HG03342 (cell line): ENCODE measurements at regions not wholly inside any gene's neighbourhood (a gene's known extent, or its start where the extent isn't known, plus 50 kb on each side); places are given as distances from the start of the nearest gene placed in this dataset.
"Not testable (repeated sequence)": the region's sequence is repeated elsewhere in the genome, so short reads cannot be mapped to it uniquely, and the experiment has no call there.

ENCODE experiments used
- ATAC-seq: cut with Tn5 transposase; IDR thresholded peaks from one replicate; pipeline ENCODE4 v1.9.1; 2021; ENCODE audit warnings: mild to moderate bottlenecking, moderate library complexity; ENCODE audit not compliant: unreplicated experiment

DNA sequence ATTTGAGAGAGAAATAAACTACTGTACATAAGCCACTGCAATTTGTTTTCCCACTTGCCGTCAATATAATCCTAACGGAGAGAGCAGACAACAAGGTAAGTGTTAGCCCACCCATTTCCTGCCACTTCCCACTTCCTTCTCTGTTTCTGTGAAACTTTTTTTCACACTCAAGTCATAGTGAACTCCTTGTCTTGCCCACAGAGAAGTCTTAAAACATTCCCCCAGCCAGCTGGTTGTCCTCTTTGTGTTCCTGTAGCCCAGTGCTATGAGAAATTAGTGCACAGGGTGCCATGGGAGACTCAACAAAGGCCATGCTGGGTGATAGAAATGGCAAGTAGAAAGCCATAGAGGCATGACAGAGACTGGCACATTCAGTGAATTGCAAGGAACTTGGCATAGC is 208.6 kb downstream of the BLID start:
- no peak for ATAC-seq

DNA sequence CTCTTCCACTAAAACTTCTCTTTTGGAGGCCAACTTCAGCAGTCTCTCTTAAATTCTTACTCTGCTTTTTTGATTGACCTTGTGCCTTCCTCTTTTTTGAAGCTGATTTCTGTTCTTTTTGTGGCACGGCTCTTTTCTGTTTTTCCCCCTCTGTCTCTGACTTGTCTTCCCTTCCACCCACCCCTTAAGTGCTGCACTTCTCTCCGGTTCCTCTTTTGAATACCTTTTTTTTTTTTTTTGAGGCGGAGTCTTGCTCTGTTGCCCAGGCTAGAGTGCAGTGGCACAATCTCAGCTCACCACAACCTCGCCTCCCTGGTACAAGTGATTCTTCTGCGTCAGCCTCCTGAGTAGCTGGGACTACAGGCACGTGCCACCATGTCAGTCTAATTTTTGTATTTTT is 211.9 kb downstream of the BLID start:
- no peak for ATAC-seq

DNA sequence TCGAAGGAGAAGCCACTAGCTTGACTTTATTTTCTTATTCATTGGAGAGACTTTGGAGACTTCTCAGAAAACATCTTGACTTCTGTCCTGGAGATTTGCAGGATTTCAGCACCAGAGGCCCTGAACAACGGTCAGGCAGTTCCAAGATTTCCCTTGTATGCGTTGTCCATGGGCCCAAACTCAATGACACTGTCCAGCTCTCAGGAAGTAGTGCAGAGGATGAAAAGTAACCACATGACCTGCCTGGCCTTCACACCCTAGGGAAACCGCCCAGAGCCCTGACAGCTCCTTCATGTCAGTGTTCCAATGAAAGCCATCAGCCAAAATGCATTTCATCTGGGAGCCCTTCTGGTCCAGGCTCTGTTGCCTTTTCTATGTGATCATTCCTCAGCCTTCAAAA is 214.1 kb downstream of the BLID start:
- ATAC-seq: no peak

DNA sequence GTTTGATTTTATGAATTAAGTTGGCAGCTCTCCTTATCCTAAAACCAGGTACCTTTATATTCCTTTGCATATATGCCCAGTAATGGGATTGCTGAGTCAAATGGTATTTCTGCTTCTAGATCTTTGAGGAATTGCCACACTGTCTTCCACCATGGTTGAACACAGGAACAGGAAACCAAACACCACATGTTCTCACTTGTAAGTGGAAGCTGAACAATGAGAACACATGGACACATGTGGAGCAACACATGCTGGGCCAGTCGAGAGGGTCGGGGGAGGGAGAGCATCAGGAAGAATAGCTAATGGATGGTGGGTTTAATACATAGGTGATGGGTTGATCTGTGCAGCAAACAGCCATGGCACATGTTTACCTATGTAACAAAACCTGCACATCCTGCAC is 214.6 kb downstream of the BLID start:
- not testable (repeated sequence) for ATAC-seq

DNA sequence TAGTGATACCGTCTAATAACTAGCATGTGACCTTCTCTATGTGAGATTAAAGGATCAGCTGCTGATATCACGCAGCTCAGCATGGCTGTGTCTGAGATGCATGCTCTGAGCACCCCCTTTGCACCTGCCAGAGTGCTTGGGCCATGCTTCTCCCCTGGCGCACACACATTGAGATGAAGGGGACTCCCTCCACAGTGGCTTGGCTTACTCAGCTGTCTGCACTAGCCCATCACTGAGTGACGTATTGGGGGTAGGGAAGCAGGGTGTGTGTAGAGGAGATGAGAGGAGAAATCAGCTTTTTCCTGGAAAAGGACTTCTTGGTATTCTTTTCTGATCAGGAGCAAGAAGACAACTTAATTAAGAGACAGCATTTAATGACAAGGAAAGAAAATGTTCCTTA is 216.5 kb downstream of the BLID start:
- ATAC-seq: no peak

DNA sequence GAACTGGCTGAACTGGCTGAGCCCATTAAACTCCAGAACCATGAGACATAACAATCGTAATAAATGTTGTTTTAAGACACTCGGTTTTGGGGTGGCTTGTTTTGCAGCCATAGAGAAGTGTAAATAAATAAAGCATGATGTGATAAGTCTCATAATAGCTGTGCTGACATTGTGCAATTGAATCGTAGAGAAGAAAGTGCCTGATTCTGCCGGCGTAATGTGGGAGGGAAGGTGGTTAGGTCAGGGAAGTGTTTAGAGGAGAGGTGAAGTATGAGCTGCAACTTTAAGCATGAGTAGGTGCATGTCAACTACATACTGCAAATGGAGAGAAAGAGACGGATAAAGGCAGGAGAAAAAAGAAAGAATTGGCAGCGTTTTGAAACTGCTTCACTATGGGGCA is 217.1 kb downstream of the BLID start:
- ATAC-seq: no peak

DNA sequence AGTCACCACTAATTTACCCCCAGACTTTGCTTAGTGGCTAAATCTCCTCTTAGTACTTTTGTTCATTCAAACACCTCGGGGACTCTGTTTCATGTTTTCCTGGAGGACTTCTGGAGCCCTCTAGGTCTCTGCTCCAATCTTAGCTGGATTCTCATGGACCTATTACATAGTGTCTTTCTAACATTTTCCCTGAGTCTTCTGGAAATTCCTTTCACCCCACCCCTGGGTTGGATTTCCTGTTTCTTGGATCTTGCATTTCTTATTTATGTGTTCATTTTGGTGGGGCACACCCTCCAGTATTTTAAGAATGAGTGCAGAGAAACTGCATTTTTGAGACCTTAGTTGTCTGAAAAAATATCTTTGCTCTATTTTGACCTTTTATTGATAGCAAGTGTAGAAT is 220.1 kb downstream of the BLID start:
- no peak for ATAC-seq

DNA sequence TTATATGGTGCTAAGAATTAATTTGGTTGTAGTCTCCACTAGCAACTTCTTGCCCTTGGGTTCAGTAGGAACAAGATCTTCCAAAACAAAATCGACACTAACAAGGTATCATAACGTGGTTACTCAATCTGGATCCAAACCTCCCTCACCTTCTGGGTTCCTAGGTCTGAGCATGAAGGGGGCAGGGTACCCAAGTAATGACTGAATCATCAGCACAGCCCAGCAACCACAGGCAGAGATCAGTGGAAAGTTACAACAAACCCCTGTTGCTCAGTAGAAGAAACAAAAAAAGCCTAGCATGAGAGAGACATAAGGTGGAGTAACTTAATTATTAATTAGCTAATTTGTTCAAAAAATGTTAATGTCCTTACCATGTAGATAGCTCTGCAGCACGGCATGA is 221.4 kb downstream of the BLID start:
- no peak for ATAC-seq

DNA sequence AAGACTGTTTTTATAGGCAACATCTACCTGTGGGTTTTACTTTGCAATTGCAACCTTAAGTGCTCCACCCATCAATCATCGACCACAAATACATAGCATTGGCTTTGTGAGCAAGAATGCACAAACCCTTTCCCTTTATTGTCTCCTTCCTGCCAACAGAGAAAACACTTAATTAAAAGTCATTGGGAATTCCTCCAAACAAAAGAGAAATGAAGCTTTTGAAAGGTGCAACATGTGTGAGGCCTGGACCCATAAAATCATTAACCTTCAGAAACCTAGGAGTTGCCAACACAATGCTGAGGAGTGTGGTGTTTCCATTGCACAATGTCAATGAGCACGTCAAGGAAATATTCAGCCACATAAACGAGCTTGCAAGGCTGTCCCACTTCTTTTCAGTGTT is 223.2 kb downstream of the BLID start:
- no peak for ATAC-seq

DNA sequence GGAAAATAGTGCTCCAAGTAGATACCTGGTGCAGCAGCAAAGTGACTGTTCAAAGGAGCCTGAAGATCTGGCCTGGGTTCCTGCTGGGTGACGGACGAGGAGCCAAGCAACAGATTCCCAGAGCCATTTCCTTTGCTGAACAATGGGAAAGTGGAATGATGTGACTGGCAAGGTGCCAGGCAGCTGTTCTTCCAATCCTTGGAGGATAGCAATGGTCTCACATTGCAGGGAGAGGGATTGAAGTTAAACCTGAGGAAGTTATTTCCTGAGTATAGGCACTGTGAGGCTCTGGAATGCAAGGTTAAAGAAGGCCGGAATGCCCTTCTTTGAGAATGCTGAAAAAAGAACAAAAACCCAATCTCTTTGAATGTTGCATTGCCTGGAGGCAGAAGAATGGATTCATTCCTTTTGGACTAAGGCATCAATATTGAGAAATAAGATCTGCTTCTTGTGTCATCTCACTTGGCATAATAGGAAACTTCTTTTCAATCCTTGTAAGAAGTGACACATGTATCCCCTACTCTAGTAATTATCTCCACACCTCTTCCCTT is 223.8 kb downstream of the BLID start:
- no peak for ATAC-seq

DNA sequence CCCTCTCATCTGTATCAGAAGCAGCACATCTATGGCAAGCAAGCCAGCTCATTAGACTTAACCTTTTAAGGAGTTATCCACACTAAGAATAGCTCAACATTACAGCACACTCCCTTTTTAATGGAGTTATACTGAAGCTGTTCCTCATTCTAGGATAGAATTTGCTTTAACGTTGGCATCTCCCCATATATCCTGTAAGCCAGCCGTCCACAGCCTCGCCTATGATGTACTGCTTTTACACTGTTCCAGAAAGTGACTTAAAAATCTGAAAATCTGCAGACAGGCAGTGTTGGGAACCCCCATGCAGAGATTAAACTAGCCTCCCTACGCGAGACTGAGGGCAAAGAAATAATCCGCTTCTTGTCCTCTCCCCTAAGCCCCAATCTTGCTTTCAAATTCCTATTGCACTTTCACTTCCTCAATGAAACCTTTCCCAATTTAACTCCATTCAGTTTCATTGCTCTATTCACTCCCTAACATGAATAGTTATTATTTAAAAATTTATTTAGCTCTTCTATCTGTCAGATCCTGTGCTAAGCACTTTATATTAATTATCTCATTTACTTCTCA is 225.0 kb downstream of the BLID start:
- ATAC-seq: no peak

DNA sequence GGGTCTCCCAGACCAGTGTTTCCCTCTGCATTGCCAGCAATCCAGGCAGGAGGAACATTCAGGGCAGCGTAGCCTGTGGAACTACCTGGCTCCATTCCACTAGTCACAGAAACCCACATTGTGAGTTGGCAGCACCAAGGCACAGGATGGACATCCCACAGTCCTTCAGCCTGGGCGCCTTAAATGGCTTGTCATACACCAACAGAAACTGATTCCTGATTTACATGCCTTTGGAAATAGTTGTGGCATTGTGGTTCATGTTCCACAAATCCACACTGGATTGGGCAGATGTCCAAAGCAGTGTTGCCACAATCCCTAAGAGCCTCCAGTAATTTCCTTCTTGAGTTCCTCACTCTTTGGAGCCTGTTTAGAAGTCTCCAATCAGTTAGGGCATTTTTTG is 225.6 kb downstream of the BLID start:
- ATAC-seq: no peak

DNA sequence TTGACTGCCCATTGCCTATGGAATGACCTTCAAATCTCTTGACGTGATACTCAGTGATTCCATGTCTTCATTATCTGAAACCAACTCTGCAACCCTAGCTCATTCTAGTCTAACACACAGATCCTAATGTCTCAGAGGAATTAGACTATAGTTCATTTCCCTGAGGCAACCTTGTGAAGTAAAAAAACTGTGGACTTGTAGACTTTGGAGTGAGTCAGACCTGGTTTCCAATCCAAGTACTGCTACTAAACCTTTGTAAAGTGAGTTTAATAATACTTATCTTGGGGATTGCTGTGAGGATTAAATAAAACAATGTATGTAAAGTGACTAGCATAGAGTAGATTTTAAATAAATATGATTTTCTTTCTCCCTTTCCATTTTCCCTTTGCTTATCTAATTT is 226.1 kb downstream of the BLID start:
- ATAC-seq: no peak

DNA sequence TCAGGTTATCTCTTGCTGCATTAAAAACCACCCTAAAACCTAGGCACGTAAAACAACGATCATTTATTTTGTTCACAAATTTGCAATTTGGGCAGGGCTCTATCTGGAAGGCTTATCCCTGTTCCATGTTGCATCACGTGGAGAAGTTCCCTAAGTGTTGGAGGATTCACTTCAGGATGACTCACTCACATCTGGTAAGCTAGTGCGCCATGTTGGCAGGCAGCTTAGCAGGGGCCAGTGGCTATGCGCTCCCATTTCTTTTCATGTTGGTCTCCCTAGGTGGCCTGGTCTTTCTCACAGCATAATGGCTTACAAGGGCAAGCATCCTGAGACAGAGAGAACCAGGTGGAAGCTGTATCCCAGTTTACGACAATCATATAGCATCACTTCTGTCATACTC is 226.8 kb downstream of the BLID start:
- ATAC-seq: no peak

DNA sequence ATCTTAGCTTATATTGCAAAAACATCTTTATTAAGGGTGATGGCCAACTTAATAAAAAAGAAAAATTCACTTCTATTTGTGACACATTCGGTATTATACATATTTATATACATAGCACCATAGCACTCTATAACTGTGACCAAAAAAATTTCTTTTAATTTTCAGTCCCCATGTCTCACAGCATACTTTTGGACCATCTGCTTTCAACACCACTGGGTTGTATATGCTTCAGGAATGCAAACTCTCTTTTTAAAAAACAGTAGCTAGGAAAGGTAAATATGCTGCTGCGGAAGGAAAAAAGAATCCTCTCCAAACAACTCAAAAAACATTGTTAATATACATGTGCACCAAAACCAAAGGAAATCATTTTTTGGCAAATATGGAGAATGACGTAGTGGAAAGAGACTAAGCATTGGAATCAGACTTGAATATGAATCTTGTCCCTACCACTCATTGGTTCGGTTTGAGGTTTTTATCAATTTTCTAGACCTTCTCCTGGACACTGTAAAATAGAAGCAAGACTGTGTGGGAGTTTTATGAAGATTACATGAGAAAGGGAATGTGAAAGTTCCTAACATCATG is 227.9 kb downstream of the BLID start:
- ATAC-seq: no peak

DNA sequence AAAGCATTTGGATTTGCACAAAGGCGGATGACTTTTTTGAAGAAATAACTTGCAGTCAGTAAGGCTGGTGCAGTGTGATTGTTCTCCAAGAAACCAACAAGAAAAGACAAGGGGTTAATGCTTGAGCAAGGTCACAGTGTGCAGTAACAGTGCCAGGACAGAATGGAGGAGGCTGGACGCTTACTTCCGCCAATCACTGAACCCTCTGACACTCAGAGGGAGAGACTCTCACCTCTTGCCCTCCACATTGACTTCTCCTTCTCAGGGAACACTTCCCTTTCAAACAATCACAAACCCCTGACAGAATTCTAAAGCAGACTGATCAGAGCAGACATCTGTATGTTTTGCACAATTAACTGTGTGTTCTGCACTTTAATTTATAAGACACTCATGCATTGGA is 228.4 kb downstream of the BLID start:
- ATAC-seq: no peak

DNA sequence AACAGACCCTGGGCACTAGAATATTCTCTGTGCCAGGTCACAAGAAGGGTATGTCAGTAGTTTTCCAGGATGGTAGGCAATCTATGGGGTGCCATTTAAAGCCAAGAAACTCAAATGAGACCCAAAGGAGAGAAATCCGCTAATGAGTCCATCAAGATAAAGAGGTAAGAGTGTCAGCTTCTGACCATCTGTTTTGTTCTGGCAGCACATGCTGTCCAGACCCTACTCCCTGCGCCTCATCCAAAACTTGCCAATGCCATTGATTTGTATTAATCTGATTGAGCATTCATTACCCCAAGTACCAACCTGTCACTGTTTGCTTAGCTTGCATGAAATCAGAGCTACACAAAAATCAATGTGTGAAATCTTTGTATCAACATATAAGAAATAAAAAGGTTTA is 229.0 kb downstream of the BLID start:
- ATAC-seq: no peak

DNA sequence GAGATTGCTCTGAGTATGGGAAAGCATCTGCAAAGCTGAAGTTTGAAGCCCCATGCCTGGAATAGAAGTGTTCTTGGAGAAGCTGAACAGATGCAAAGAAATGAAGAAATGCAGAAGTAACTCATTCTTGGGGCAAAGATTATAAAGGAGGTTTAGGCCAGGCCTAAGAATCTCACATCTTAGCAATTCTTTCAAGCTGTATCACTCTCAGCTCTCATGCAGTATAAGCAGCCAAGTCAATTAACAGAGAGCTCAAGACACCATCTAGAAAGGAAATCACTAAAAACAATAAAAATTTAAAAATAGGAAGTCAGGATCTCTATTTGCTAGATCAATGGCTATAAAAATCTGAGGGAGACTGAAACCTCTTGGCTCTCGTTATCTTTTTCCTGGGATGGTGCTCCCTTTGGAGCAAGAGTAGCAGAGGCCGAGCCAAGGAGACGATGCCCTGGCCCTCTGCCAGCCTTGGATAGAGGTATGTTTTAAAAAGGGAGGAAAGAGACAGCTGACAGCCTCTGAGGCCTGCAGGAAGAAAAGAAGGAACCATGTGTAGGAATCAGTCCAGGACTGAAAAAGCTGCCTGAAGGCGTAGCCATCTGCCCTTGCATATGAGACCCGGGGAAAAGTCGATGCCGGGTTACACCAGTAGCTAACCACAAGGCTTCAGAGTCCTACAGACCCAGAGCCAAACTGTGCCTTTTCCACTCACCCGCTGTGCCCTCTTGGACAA is 229.8 kb downstream of the BLID start:
- ATAC-seq: no peak

DNA sequence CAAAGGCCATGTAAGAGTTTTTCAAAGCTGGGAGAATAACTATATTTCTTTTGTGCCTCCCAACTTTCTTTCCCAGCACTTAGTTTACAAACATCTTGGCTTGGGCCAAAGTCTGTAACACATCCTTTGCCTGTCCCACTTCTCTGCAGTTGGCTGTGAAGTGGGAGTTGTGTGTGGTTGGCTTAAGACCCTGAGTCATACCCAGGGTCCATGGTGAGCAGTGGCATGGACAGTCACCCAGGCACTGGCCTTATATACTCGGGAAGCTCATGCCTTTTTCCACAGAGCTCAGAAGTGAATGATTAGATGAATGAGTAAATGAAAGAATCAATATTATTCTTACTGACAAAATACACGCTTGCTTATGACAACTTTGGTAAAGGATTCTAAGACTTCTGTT is 231.4 kb downstream of the BLID start:
- no peak for ATAC-seq

DNA sequence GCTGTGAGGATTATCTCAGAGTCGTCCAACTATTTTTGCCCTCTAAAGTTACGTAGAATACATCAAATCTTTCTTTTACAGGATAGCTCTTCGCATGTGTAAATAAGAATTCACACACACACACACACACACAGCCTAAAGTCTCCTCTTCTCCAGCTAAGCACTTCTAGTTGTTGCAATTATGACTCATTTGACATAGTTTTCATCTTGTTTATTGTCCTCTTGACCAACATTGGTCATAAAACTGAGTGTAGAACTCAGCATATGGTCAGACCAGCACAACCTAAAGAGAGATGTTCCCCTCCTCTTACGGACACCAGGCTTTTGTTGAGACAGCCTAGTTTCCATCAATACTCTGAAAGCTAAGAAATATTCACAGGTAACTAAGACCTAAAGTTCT is 234.2 kb downstream of the BLID start:
- ATAC-seq: no peak

DNA sequence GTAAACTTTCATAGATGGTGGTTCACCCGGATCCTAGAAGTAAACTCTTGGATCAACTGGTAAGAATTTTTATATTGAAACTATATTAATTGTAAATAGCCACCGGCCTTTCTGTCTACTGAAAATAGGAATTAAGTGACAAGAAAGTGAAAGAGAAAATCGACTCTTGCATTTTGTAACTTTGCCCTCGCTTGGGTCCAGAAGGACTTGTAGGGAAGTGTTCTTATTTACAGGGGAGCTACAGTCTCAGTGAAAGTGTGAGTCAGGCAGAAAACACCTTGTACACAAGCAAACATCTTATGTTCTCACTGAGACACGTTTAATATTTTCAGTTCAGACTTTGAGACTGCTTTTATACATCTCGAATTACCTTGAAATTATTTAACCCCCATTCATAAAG is 238.9 kb downstream of the BLID start:
- no peak for ATAC-seq

DNA sequence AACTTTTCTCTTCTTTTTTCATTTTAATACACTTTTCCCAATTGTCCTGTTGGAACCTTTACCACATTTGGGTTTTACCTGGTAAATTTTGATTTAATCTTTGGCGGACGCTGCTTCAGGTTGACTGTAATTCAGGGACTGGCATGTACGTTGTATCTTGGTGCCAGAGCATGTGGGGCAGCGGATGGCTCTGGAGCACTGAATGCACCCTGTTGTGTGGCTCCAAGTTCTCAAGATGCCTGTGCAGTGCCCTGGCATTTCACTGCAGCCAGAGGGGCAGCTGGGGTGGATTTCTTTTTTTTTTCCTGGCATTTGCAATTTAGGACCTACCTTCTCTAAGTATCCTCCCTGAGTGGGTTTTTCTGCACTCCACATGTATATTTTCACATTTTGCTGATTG is 242.2 kb downstream of the BLID start:
- ATAC-seq: no peak
